Kidney (tissue), 13 donors: ENCODE measurements at regions not wholly inside any gene's neighbourhood (a gene's known extent, or its start where the extent isn't known, plus 50 kb on each side); places are given as distances from the start of the nearest gene placed in this dataset.
"Not testable (repeated sequence)": the region's sequence is repeated elsewhere in the genome, so short reads cannot be mapped to it uniquely, and the experiment has no call there.

Experiments
- DNase-seq, 5 donors: peaks; one replicate each; pipeline ENCODE4 v3.0.0-alpha.2; 2013 to 2020
- FAIRE-seq: peaks from 2 replicates; lab custom pipeline; 2012; peaks lifted over from hg19 to GRCh38; lab: Jason Lieb, UNC
- H3K27ac ChIP-seq, 2 donors: one replicate each; pipeline ENCODE4 v1.7.0; 2013; ENCODE audit warnings: low read depth in 2 of 2, low read length in 2 of 2, inconsistent platforms in 1 of 2
- H3K27me3 ChIP-seq: one replicate; pipeline ENCODE4 v1.7.1; 2013; ENCODE audit warnings: low read length, inconsistent platforms; ENCODE audit not compliant: control insufficient read depth, insufficient read depth
- H3K36me3 ChIP-seq, 3 donors: one replicate each; pipeline versions ENCODE4 v1.7.0 to v1.7.1; 2013; ENCODE audit warnings: low read length in 3 of 3, control low read depth in 1 of 3, inconsistent platforms in 1 of 3; ENCODE audit not compliant: insufficient read depth in 3 of 3, control insufficient read depth in 2 of 3
- H3K4me1 ChIP-seq, 3 donors: one replicate each; pipeline versions ENCODE4 v1.7.0 to v1.7.1; 2013; ENCODE audit warnings: low read length in 3 of 3, inconsistent platforms in 1 of 3, low read depth in 1 of 3; ENCODE audit not compliant: control insufficient read depth in 2 of 3, insufficient read depth in 2 of 3
- H3K4me3 ChIP-seq, 3 donors: one replicate each; pipeline versions ENCODE4 v1.7.0 to v1.8.1; 2013; ENCODE audit warnings: low read length in 3 of 3, control low read depth in 1 of 3, inconsistent platforms in 1 of 3
- H3K9ac ChIP-seq, 3 donors: one replicate each; pipeline versions ENCODE4 v1.7.0 to v1.7.1; 2013; ENCODE audit warnings: low read length in 3 of 3, control low read depth in 1 of 3, inconsistent platforms in 1 of 3
- H3K9me3 ChIP-seq, 3 donors: one replicate each; pipeline versions ENCODE4 v1.7.0 to v1.7.1; 2013; ENCODE audit warnings: low read length in 3 of 3, control low read depth in 1 of 3, inconsistent platforms in 1 of 3; ENCODE audit not compliant: control insufficient read depth in 2 of 3, insufficient read depth in 1 of 3
- CTCF ChIP-seq: IDR thresholded peaks from 3 replicates; pipeline ENCODE4 v1.5.1; 2012; ENCODE audit warnings: mild to moderate bottlenecking, moderate library complexity, borderline replicate concordance; ENCODE audit not compliant: insufficient read depth; ENCODE audit errors: extremely low read depth
- intact Hi-C: fragments of 100-400 bp; cut with DNase I; formaldehyde crosslinking; loops from one replicate; pipeline ENCODE4 v1.11.1; 2022
- donor health status: control.
- donor health status: control.
- donor health status: control.
- donor health status: control.
- donor health status: control.
- donor health status: DM: yes; HTN: yes; CAD: no.
- donor health status: Normal renal cell carcinoma (clear cell type).

GRCh38 chr6:21754891-21755290 lies 161.3 kb downstream of the SOX4 start:
- H3K36me3 ChIP-seq = no peaks in the 10 kb centered on the region
- no peak overlapping the region for H3K4me3 ChIP-seq
- no peaks in the 10 kb centered on the region for H3K27me3 ChIP-seq
- H3K9ac ChIP-seq = no peak overlapping the region
- H3K4me1 ChIP-seq = peaks cover 0 to 10% (median 3%) of the 10 kb centered on the region in 3 donors
- DNase-seq (no peak), FAIRE-seq (no peak)
- TF ChIP-seq CTCF = no peak
- H3K27ac ChIP-seq = no peak overlapping the region
- H3K9me3 ChIP-seq = no peaks in the 10 kb centered on the region
- intact Hi-C loops = no loop called here

GRCh38 chr6:21756487-21756886 lies 162.9 kb downstream of the SOX4 start:
- DNase-seq = no peak
- no peak for FAIRE-seq
- Histone ChIP-seq H3K4me1 (peaks cover 0 to 6% (median 3%) of the 10 kb centered on the region in 3 donors), H3K4me3 (no peak overlapping the region), H3K9ac (no peak overlapping the region), H3K27me3 (no peaks in the 10 kb centered on the region), H3K36me3 (no peaks in the 10 kb centered on the region), H3K27ac (no peak overlapping the region), H3K9me3 (no peaks in the 10 kb centered on the region)
- no peak for TF ChIP-seq CTCF
- intact Hi-C loops = no loop called here

- H3K36me3 ChIP-seq, FAIRE-seq, H3K4me3 ChIP-seq, H3K27ac ChIP-seq, H3K4me1 ChIP-seq, intact Hi-C loops, H3K27me3 ChIP-seq, H3K9me3 ChIP-seq, H3K9ac ChIP-seq: not testable (repeated sequence)
- DNase-seq = peak in 1 of 5 donors; percentile 29
Observed at GRCh38 chr6:21757392-21757791, 163.8 kb downstream of the SOX4 start.

- no peaks in the 10 kb centered on the region for H3K9me3 ChIP-seq
- FAIRE-seq (no peak), DNase-seq (no peak)
- no peaks in the 10 kb centered on the region for H3K36me3 ChIP-seq
- no peak overlapping the region for H3K27ac ChIP-seq
- no peak overlapping the region for H3K4me3 ChIP-seq
- intact Hi-C loops = no loop called here
- H3K27me3 ChIP-seq = no peaks in the 10 kb centered on the region
- H3K9ac ChIP-seq = no peak overlapping the region
- no peak for TF ChIP-seq CTCF
- no peaks in the 10 kb centered on the region for H3K4me1 ChIP-seq
Observed at GRCh38 chr6:21759721-21760120, 166.2 kb downstream of the SOX4 start.

GRCh38 chr6:21761053-21761730 lies 167.6 kb downstream of the SOX4 start:
- H3K9me3 ChIP-seq, FAIRE-seq: not testable (repeated sequence)

More at GRCh38 chr6:21761053-21761730, 167.6 kb downstream of the SOX4 start:
- H3K4me3 ChIP-seq, H3K36me3 ChIP-seq, intact Hi-C loops, H3K4me1 ChIP-seq, H3K9ac ChIP-seq, H3K27me3 ChIP-seq, H3K27ac ChIP-seq: not testable (repeated sequence)
- peak in 1 of 5 donors; percentile 61 for DNase-seq
